IMR-90 (cell line): ENCODE measurements at regions not wholly inside any gene's neighbourhood (a gene's known extent, or its start where the extent isn't known, plus 50 kb on each side); places are given as distances from the start of the nearest gene placed in this dataset.

Source experiments
- ATAC-seq: fragments of 200-7000 bp; cut with Tn5 transposase; 2 replicates; pipeline ENCODE4 v1.9.1; 2020; ENCODE audit warnings: low read depth, mild to moderate bottlenecking, moderate library complexity
- BruUV-seq: library from RNA; stranded (reverse); fragments of 400-500 nt; replicated peaks from 2 replicates; lab custom pipeline; 2021; lab: Mats Ljungman, UMichigan
- CTCF ChIA-PET: fragments of 300-600 bp; formaldehyde crosslinking; extraction: SDS; loops from one replicate; lab custom pipeline; 2021; ENCODE audit warnings: antibody characterized with exemption; lab: Yijun Ruan, JAX
- POLR2A ChIA-PET: fragments of 300-600 bp; sonication (Branson Sonifier 250); formaldehyde crosslinking; loops from one replicate; lab custom pipeline; 2022; ENCODE audit warnings: antibody characterized with exemption; ENCODE audit not compliant: unreplicated experiment; lab: Charles Lee
- DNase-seq: peaks from one replicate; pipeline ENCODE4 v3.0.0; 2013
- H2AFZ ChIP-seq: replicated peaks from 2 replicates; pipeline ENCODE3; 2013; ENCODE audit warnings: low read length, mild to moderate bottlenecking; ENCODE audit not compliant: poor library complexity
- H2AK5ac ChIP-seq: 2 replicates; pipeline ENCODE4 v1.6.1; 2013; ENCODE audit warnings: low read depth, low read length, inconsistent platforms
- H2AK9ac ChIP-seq: replicated peaks from 2 replicates; pipeline ENCODE3; 2013; ENCODE audit warnings: mild to moderate bottlenecking, low read depth, low read length, moderate library complexity; ENCODE audit not compliant: poor library complexity
- H2BK120ac ChIP-seq: 2 replicates; pipeline ENCODE4 v1.6.1; 2013; ENCODE audit warnings: low read depth, low read length, inconsistent platforms
- H2BK15ac ChIP-seq: 3 replicates; pipeline ENCODE4 v1.6.1; 2013; ENCODE audit warnings: low read depth, low read length, inconsistent platforms
- H2BK20ac ChIP-seq: 2 replicates; pipeline ENCODE4 v1.6.1; 2013; ENCODE audit warnings: low read depth, mild to moderate bottlenecking, inconsistent platforms, low read length, moderate library complexity
- H2BK5ac ChIP-seq: 2 replicates; pipeline ENCODE4 v1.6.1; 2013; ENCODE audit warnings: mild to moderate bottlenecking, low read depth, low read length, inconsistent platforms; ENCODE audit not compliant: poor library complexity, severe bottlenecking
- H3K14ac ChIP-seq: replicated peaks from 2 replicates; pipeline ENCODE4 v1.6.1; 2013; ENCODE audit warnings: low read depth, low read length, inconsistent platforms
- H3K18ac ChIP-seq: 2 replicates; pipeline ENCODE4 v1.6.1; 2013; ENCODE audit warnings: low read depth, low read length, control low read depth
- H3K23ac ChIP-seq: 2 replicates; pipeline ENCODE4 v1.6.1; 2013; ENCODE audit warnings: low read depth, low read length, inconsistent platforms
- H3K27ac ChIP-seq: 2 replicates; pipeline ENCODE4 v1.5.1; 2013; ENCODE audit warnings: mild to moderate bottlenecking, control low read depth, low read length; ENCODE audit not compliant: insufficient read depth
- H3K27me3 ChIP-seq: 2 replicates; pipeline ENCODE4 v1.6.1; 2013; ENCODE audit warnings: low read length; ENCODE audit not compliant: control insufficient read depth, insufficient read depth
- H3K36me3 ChIP-seq: 2 replicates; pipeline ENCODE4 v1.6.1; 2013; ENCODE audit warnings: low read length, mixed read lengths; ENCODE audit not compliant: control insufficient read depth, insufficient read depth
- H3K4ac ChIP-seq: 2 replicates; pipeline ENCODE4 v1.6.1; 2013; ENCODE audit warnings: low read depth, low read length, inconsistent platforms
- H3K4me1 ChIP-seq: 2 replicates; pipeline ENCODE4 v1.6.1; 2013; ENCODE audit warnings: low read length, mixed read lengths; ENCODE audit not compliant: control insufficient read depth, insufficient read depth
- H3K4me2 ChIP-seq: 2 replicates; pipeline ENCODE4 v1.6.1; 2013; ENCODE audit warnings: low read depth, mild to moderate bottlenecking, control low read depth, low read length, moderate library complexity
- H3K4me3 ChIP-seq: 2 replicates; pipeline ENCODE4 v1.5.1; 2013; ENCODE audit warnings: low read depth, mild to moderate bottlenecking, control low read depth, low read length, moderate library complexity; ENCODE audit not compliant: insufficient read depth
- H3K56ac ChIP-seq: 2 replicates; pipeline ENCODE4 v1.6.1; 2013; ENCODE audit warnings: low read length, inconsistent platforms; ENCODE audit not compliant: insufficient read depth; ENCODE audit errors: extremely low read depth
- H3K79me1 ChIP-seq, 2 experiments: 2 replicates each; pipeline ENCODE4 v1.6.1; 2013; ENCODE audit warnings: low read length in 2 of 2, inconsistent platforms in 1 of 2, low read depth in 1 of 2
- H3K9ac ChIP-seq: 2 replicates; pipeline ENCODE4 v1.6.1; 2013; ENCODE audit warnings: low read depth, low read length, control low read depth
- H3K9me1 ChIP-seq: 2 replicates; pipeline ENCODE4 v1.6.1; 2013; ENCODE audit warnings: low read length, inconsistent platforms; ENCODE audit not compliant: insufficient read depth
- H3K9me3 ChIP-seq: 2 replicates; pipeline ENCODE4 v1.6.1; 2013; ENCODE audit warnings: low read length; ENCODE audit not compliant: control insufficient read depth, insufficient read depth
- H4K20me1 ChIP-seq: 2 replicates; pipeline ENCODE4 v1.6.1; 2013; ENCODE audit warnings: low read length, inconsistent platforms; ENCODE audit not compliant: insufficient read depth
- H4K5ac ChIP-seq: 2 replicates; pipeline ENCODE4 v1.6.1; 2013; ENCODE audit warnings: mild to moderate bottlenecking, low read depth, low read length, control low read depth
- H4K8ac ChIP-seq, 2 experiments: 2 replicates each; pipeline ENCODE4 v1.6.1; 2013; ENCODE audit warnings: low read depth in 2 of 2, low read length in 2 of 2, control low read depth in 1 of 2, inconsistent platforms in 1 of 2
- H4K91ac ChIP-seq: 2 replicates; pipeline ENCODE4 v1.6.1; 2013; ENCODE audit warnings: low read depth, low read length, inconsistent platforms; ENCODE audit not compliant: insufficient read depth
- MAFK ChIP-seq: IDR thresholded peaks from 2 replicates; pipeline ENCODE4 v1.6.1; 2012; ENCODE audit warnings: low read depth, low read length, improper control_type of control experiment
- MAZ ChIP-seq: IDR thresholded peaks from 2 replicates; pipeline ENCODE4 v1.6.1; 2012; ENCODE audit warnings: low read depth, mild to moderate bottlenecking, low read length, improper control_type of control experiment, moderate library complexity, borderline replicate concordance
- NFE2L2 ChIP-seq: fragments of 150-350 bp; IDR thresholded peaks from 2 replicates; pipeline ENCODE4 v1.6.1; 2016; ENCODE audit warnings: low read depth, mild to moderate bottlenecking, low read length
- RAD21 ChIP-seq: IDR thresholded peaks from 2 replicates; pipeline ENCODE4 v1.6.1; 2012; ENCODE audit warnings: low read length, improper control_type of control experiment
- RCOR1 ChIP-seq: IDR thresholded peaks from 2 replicates; pipeline ENCODE4 v1.6.1; 2012; ENCODE audit warnings: mild to moderate bottlenecking, low read length, improper control_type of control experiment; ENCODE audit not compliant: insufficient replicate concordance
- dilution Hi-C: fragments of 300-500 bp; cut with HindIII; formaldehyde crosslinking; loops from one replicate; pipeline ENCODE4 v1.14.3; 2018; ENCODE audit warnings: low sequenced_read_pairs; ENCODE audit not compliant: unreplicated experiment
- in situ Hi-C: fragments of 300-500 bp; cut with MboI; formaldehyde crosslinking; loops from 3 replicates; pipeline ENCODE4 v1.14.3; 2019; ENCODE audit warnings: low sequenced_read_pairs, inconsistent platforms, mixed read lengths
- intact Hi-C: fragments of 100-400 bp; cut with micrococcal nuclease; formaldehyde crosslinking; loops from 2 replicates; pipeline ENCODE4 v1.10.0; 2022
- TF ChIP-seq, protein P1 (sequence below): fragments of 150-350 bp; IDR thresholded peaks from 2 replicates; pipeline ENCODE4 v1.6.1; 2017; ENCODE audit warnings: mild to moderate bottlenecking, antibody characterized with exemption, low read length, low read depth

DNA sequence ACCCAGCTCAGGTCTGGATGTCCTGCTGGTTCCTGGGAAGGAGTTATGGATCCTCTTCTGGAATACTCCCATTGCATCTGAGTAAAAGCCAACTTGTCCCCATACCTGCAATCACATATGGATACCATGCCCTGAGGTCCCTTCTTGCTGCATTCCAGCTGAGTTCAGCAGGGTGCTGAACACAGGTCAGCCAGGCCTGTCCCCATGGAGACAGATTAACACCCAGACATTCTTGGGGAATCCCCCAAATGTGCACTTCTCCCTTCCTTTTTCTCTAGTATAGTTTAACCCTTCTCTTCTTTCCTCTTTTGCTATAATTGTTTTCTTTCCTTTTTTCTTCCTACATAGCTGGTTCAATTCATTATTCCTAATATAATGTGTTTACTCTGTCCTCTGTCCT is 799.6 kb upstream of the HS6ST1 start:
- Histone ChIP-seq H2BK120ac (no peak overlapping the region), H4K5ac (no peak overlapping the region), H3K18ac (no peak overlapping the region), H3K4me3 (no peak overlapping the region), H4K8ac (no peak overlapping the region), H3K9me1 (no peaks in the 10 kb centered on the region), H3K23ac (no peak overlapping the region), H2BK5ac (no peak overlapping the region), H3K4me2 (no peak overlapping the region), H2AFZ (no peak overlapping the region), H3K27me3 (no peaks in the 10 kb centered on the region), H3K4ac (no peak overlapping the region), H4K91ac (no peak overlapping the region), H3K14ac (no peak overlapping the region), H3K9me3 (no peaks in the 10 kb centered on the region), H2AK9ac (no peak overlapping the region), H3K27ac (no peak overlapping the region), H2BK15ac (no peak overlapping the region), H3K9ac (no peak overlapping the region), H3K36me3 (no peaks in the 10 kb centered on the region), H2BK20ac (no peak overlapping the region), H3K4me1 (no peaks in the 10 kb centered on the region), H4K20me1 (no peaks in the 10 kb centered on the region), H3K79me1 (no peaks in the 10 kb centered on the region), H3K56ac (no peak overlapping the region), H2AK5ac (no peak overlapping the region)
- ChIA-PET POLR2A (no interaction called here), CTCF (no interaction called here)
- TF ChIP-seq MAFK (no peak), RAD21 (no peak), MAZ (no peak), NFE2L2 (no peak), RCOR1 (no peak)
- TF ChIP-seq, protein P1, sequence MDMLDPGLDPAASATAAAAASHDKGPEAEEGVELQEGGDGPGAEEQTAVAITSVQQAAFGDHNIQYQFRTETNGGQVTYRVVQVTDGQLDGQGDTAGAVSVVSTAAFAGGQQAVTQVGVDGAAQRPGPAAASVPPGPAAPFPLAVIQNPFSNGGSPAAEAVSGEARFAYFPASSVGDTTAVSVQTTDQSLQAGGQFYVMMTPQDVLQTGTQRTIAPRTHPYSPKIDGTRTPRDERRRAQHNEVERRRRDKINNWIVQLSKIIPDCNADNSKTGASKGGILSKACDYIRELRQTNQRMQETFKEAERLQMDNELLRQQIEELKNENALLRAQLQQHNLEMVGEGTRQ = no peak
- ATAC-seq (no peak), DNase-seq (no peak)
- in situ Hi-C loops = no loop called here
- BruUV-seq = no TSS peak
- dilution Hi-C loops = no loop called here
- intact Hi-C loops = no loop called here
